Activated naive CD4-positive, alpha-beta T cell treated with Interleukin-2 at 50 U/mL for 16 hours (primary cell): ENCODE measurements at regions not wholly inside any gene's neighbourhood (a gene's known extent, or its start where the extent isn't known, plus 50 kb on each side); places are given as distances from the start of the nearest gene placed in this dataset.

Source experiments
- DNase-seq: peaks from one replicate; pipeline ENCODE4 v3.0.0-alpha.2; 2020

DNA sequence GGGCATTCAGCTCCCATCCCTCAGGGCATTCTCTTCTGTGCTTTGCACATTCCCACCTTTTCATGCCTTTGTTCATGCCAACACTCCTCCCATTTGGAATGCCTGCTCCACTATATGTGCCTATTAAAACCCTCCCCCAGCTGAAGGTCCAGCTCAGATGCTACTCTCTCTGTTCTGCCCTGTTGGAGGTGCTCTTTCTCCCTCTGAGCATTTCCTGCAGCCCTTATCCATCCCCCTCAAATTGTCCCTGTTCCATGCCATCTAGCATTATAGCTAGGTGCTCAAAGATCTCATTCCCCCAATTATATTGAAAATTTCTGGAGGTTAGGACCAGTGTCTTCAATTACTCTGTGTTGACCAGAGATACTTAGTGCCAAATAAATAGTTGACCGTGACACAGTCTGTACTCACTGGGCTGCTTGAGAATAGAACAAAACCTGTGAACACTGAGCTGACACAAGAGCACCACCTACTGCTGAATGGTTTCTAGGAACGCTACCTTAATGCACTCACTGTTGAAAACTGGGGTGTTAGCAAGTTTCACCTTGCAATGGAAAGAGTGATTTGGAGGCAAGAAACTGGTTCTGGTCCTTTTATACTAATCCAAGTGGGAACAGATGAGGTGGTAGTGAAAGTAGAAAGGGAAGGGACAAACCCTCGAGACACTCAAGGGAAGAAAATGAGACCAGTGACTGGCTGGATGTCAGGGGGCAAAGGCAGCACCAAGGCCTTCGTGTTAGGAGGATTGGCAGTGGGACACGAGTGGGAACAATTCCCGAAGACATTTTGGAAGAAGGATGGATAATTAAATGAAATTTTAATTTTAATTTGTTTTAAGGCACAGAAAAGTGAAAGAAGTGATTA, 289.8 kb upstream of the ROPN1 start:
- DNase-seq = no peak

- no peak for DNase-seq
These were observed 291.1 kb upstream of the ROPN1 start for GRCh38 chr3:124282751-124283651.

DNA sequence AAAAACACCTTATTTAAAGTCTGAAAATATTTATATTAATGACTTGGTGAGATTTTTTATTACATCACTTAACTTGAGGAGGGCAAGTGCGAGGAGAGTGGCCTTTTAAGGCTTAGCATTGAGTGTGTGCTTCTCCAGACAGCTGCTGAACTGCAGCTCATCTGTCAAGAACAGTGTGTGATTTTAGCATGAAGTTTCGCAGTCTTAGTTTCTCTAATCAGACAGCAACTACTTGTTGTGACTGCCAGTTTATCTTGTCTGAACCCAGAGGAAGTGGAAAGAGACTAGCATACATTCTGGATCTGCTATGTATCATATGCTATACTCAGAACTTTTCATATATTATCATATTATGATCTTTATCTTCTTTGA, 291.7 kb upstream of the ROPN1 start:
- no peak for DNase-seq

DNA sequence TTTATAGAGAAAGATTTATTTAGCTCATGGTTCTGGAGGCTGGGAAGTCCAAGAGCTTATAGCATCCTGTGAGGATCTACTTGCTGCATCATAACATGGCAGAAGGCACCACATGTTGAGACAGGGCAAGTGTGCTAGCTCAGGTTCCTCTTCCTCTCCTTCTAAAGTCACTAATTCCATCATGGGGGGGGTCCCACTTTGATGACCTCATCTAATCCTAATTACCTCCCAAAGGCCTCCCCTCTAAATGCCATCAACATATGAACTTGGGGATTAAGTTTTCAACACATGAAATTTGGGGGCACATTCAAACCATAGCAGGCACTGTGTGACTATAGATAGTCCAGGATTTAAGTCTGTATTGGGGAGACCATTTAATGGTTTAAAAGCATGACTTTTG, 297.1 kb upstream of the ROPN1 start:
- DNase-seq = no peak

GRCh38 chr3:124291008-124291407, 299.1 kb upstream of the ROPN1 start:
- DNase-seq = no peak

GRCh38 chr3:124292329-124292728, 300.4 kb upstream of the ROPN1 start:
- DNase-seq = no peak

- DNase-seq = no peak
These were observed 301.7 kb upstream of the ROPN1 start for GRCh38 chr3:124293584-124293983.

DNA sequence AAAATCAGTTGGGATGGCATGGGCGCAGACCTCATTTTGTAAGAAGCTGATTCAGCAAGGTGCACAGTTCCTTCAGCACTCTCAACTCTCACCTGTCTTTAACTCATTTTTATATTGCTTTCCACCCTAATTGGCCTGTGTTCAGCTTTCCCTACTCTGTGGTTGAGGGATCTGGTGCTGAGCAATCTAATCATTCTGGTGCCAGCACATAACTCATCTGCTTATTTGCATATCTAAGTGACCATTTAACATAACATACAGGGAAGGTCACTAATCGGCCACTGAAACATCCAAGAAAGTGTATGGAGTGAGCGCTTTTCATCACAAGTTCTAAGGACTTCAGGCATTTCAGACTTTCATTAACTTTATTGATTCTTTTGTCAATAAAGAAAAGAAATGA, 303.4 kb upstream of the ROPN1 start:
- no peak for DNase-seq

GRCh38 chr3:124296406-124296805, 304.5 kb upstream of the ROPN1 start:
- no peak for DNase-seq

DNA sequence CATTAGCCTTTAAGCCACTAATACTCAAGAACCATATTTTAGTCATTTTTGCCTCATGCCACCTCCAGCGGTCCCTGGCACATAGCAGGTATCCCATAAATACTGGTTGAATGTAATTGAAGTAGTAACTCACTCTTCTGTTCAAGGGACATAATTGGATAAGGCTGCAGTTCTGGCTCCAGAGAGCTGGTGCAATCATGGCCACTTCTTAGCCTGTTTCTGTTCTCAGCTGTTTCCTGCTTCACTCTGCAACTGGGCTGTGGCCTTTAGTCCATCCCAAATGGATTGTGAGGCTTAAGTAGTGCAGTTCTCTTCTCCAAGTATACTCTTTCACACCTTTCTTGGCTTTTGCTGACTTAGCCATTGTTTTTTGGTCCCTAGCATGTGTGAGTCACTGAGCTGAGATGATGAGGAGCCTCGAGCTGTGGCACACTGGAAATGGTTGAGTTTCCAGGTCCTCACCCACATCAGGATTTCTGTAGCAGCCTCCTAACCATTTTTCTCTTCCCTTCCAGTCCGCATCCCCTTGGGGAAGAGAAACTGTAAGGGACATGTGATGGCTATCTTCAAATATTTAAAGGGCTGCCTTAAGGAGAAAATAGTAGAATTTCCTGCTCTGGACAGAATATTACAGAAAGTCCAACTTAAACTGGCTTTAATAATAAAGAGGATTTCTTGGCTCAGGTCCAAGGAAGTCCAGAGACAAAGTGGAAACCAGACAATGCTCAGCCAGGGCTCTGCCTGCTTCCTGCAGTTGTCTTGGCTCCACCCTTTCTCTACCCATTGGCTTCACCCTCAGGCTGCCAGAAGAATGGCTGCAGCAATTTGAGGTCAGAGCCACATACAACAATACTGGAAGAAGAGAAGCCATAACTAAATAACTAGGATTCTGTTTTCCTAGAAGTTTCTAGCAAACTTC, 305.4 kb upstream of the ROPN1 start:
- no peak for DNase-seq

DNA sequence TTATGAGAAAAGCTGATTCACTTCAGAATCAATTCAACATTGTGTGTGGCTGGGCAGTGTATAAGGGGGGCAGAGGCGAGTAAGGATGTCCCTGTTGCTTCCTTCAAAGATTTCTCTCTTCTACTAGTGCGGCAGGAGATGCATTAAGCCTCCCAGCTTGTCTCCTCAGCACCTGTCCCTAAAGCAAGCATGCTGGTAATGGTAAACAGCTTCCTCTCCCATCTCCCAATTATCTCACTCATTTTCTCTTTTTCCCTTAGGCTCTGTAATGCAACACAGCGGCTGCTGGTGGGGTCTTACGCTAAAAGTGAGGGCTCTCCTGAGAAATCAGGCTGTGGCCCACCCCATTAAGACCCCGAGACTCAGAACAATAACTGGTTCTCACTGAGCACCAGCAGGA, 306.4 kb upstream of the ROPN1 start:
- DNase-seq = no peak

DNA sequence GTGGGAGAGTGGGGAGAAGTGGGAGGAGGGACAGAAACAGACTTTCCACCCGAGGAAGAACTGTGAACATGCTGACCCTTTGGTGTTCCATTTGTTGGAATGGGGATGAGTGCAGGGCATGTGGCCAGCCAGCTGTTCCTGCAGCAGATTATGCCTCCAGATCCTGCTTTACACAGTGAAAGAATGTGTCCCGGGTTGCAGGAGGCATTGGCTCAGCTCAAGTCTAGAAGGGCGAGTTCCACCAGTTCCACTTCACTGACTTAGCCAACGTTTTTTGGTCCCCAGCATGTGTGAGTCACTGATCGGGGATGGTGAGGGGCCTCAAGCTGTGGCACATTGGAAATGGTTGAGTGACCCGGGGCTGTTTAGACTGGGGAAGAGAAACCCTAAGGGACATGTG, 307.0 kb upstream of the ROPN1 start:
- no peak for DNase-seq

GRCh38 chr3:124299831-124300230, 307.9 kb upstream of the ROPN1 start:
- DNase-seq = no peak

GRCh38 chr3:124300416-124300815, 308.5 kb upstream of the ROPN1 start:
- no peak for DNase-seq

- no peak for DNase-seq
These were observed 311.5 kb upstream of the ROPN1 start for GRCh38 chr3:124303305-124303910.

DNA sequence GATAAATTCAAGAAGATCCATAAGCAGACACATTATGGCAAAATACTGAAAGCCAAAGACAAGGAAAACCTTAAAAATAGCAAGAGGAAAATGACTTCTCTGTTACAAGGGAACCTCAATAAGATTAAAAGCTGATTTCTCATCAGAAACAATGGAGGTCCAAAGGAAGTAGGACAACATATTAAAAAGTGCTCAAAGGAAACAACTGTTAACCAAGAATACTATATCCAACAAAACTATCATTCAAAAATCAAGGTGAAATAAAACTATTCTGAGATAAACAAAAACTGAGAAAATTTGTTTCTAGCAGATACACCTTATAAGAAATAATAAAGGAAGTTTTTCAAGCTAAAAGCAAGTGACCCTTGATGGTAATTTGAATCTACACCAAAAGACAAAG, 314.7 kb upstream of the ROPN1 start:
- DNase-seq = no peak

DNA sequence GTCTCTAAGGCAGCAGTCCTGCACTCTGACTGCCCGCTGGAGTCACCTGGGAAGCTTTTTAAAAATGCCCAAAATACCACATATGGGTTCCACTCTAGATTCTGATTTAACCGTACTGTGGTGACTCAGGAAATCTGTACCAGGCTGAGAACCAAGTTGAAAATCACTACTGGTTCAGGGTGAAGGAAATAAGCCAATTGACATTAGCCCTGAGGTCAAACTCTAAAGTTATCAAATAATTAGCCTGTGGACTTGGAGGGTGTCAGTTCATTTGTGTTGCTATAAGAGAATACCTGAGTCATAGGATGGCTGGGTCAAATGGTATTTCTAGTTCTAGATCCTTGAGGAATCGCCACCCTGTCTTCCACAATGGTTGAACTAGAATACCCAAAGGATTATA, 321.7 kb upstream of the ROPN1 start:
- DNase-seq = no peak

DNA sequence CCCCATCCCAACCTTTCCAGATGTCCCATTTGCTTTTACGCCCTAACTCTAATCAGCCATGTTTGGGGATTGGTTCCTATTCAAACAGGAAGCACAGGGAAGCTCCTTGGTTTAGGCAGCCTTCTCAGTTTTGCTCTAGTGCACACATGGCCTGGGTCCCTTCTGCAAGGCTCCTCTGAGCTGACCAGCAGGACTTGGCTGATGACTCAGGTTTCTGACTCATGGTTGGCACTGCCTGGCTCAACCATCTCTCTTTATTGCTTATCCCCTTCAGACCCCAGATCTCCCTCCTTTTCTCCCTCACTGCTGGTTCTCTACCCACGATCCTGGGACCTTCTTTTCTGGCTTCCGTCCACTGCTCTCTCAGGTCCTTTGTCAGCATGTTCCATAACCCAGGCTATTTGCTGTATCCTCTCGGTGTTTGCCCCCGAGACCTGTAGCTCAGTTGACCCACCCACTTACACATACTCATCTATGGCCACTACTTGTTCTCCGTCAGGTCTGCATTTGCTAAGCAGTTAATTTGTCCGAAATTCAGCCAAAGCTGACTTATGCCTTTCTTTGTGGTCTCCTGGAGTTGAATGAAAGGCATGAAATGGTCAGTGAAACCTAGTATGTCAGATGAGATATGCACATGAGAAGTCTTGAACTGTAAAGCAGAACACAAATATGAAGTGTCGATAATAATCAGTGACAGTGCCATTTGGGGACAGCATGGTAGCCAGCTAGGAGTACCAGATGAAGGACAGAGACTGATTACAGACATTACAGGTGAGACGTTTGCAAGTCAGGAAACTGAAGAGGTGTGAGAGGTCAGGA, 323.5 kb upstream of the ROPN1 start:
- DNase-seq = no peak

- DNase-seq = no peak
These were observed 324.0 kb upstream of the ROPN1 start for GRCh38 chr3:124316034-124316287.

- no peak for DNase-seq
These were observed 326.1 kb upstream of the ROPN1 start for GRCh38 chr3:124318014-124318413.

DNA sequence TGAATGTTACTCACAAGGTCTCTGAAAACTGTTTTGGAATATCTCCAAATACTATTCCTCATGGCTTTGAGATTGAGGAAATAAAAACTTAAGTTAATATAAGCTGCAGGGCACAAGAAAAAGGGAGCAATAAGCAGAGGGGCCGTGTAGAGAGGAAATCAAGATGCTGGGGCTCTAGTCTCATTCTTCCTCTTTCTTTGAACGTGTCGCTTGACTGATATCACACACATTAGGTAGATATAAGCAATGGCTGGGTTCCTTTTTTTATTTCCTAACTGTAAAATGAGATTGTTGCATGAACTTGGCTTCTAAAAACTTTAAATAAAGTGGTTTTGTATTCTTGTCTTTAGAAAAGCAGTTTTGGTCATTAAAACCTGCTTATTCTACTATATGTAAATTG, 326.7 kb upstream of the ROPN1 start:
- DNase-seq = no peak

GRCh38 chr3:124320976-124321375, 329.1 kb upstream of the ROPN1 start:
- no peak for DNase-seq
